Suprapubic skin (tissue), 3 donors: ENCODE measurements at regions not wholly inside any gene's neighbourhood (a gene's known extent, or its start where the extent isn't known, plus 50 kb on each side); places are given as distances from the start of the nearest gene placed in this dataset.

ENCODE experiments used
- CTCF ChIP-seq, 2 donors: fragments of 200-600 bp in 1 of 2; fragments of 450-650 bp in 1 of 2; sonication (generic) in 1 of 2; IDR thresholded peaks; one replicate each; pipeline ENCODE4 v1.5.1; 2016 to 2019; ENCODE audit warnings: antibody characterized with exemption in 2 of 2, mild to moderate bottlenecking in 1 of 2, moderate library complexity in 1 of 2
- POLR2A ChIP-seq, 2 donors: fragments of 450-650 bp; IDR thresholded peaks; one replicate each; pipeline ENCODE4 v1.6.1; 2017; ENCODE audit warnings: antibody characterized with exemption in 2 of 2, mild to moderate bottlenecking in 2 of 2, moderate library complexity in 2 of 2

- TF ChIP-seq POLR2A (IDR thresholded peaks at IDR 0.05) (no peak), CTCF (IDR thresholded peaks at IDR 0.05) (no peak)
Measured at GRCh38 chr2:41087946-41088345, 636.1 kb upstream of the SLC8A1 start.
